ENCODE measurements at regions not wholly inside any gene's neighbourhood (a gene's known extent, or its start where the extent isn't known, plus 50 kb on each side); places are given as distances from the start of the nearest gene placed in this dataset.

DNA sequence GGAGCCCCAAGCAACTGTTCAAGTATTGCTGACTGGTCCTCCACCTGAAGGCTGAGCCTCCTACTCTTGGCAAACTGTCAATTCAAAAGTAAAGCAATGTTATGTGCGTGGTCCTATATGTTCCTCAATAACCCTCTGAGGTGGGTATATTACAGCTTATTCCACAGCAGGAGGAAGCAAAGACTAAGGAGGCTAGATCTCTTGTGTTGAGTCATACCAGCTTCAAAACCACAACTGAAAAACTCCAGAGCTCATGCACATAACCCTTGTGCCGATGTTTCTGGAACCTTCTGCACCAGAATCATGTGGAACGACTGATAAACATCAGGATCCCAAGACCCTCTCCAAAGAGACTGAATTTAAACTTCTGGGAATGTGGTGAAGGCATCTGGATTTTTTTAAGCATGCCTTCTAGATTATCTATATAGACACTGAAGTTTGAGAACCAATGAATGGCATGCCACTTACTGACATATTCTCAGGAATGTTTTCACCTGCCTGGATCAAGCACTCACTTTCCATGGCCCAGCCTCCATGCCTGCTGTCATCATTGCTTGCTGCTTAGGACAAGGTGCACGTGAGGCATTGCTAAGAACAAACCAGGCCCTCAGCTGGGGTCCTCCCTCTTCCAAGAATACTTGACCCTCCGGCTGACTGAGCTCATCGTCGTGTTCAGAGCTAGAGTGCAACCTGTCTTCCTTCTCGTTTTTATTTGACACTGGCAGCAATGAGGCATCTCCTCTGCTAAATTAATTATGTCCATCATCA lies 194.7 kb downstream of the BCL11B start:
- DNase-seq (ENCODE audit: low read depth), result no peak
- H3K4me3 ChIP-seq (ENCODE audit: low read depth, low read length), result no peak overlapping the region
- in situ Hi-C loops (cut with HindIII; ENCODE audit: low sequenced_read_pairs), result no loop called here
- TF ChIP-seq, protein P1, sequence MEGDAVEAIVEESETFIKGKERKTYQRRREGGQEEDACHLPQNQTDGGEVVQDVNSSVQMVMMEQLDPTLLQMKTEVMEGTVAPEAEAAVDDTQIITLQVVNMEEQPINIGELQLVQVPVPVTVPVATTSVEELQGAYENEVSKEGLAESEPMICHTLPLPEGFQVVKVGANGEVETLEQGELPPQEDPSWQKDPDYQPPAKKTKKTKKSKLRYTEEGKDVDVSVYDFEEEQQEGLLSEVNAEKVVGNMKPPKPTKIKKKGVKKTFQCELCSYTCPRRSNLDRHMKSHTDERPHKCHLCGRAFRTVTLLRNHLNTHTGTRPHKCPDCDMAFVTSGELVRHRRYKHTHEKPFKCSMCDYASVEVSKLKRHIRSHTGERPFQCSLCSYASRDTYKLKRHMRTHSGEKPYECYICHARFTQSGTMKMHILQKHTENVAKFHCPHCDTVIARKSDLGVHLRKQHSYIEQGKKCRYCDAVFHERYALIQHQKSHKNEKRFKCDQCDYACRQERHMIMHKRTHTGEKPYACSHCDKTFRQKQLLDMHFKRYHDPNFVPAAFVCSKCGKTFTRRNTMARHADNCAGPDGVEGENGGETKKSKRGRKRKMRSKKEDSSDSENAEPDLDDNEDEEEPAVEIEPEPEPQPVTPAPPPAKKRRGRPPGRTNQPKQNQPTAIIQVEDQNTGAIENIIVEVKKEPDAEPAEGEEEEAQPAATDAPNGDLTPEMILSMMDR (IDR thresholded peaks at IDR 0.05; ENCODE audit: low read depth, low read length, missing control alignments), result no peak

DNA sequence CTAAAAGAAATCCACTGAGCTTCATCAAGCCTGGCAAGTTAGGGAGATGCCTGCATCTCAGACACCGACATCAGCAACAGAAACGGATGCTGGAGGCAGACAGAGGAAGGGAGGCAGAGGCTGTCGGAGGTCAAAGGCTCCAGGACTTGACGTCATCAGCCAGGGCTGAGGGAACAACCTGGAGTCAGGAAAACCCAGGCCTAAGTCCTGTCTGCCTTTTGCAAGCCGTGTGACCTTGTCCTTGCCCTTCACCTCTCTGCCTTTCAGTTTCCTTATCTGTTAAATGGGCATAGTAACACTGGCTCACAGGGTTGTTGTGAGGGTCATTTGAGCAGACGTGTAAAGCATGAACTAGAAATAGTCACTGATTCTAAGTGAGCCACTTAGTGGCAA lies 194.2 kb downstream of the BCL11B start:
- TF ChIP-seq, protein P1 (IDR thresholded peaks at IDR 0.05; ENCODE audit: low read depth, low read length, missing control alignments), result no peak
- H3K4me3 ChIP-seq (ENCODE audit: low read depth, low read length), result no peak overlapping the region
- in situ Hi-C loops (cut with HindIII; ENCODE audit: low sequenced_read_pairs), result no loop called here
- no peak for DNase-seq (ENCODE audit: low read depth)

DNA sequence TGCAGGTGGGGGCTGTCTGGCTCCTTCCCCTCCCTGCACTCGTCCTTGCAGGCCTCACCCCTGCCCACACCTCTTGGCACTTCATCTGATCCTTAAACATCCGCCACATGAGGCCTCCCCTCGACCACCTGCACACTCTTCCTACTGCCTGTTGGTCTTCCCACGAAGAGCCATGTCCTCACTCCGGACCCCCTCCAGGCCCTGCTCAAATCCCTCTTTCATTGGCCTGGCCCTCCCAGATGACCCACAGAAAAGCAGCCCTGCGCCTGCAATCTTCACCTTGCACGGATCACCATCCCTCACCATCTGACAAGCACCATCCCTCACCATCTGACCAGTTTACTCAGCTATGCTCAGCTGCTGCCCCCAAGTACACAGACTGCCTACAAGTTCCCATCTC lies 193.6 kb downstream of the BCL11B start:
- no peak overlapping the region for H3K4me3 ChIP-seq (ENCODE audit: low read depth, low read length)
- TF ChIP-seq, protein P1 (IDR thresholded peaks at IDR 0.05; ENCODE audit: low read depth, low read length, missing control alignments), result no peak
- in situ Hi-C loops (cut with HindIII; ENCODE audit: low sequenced_read_pairs), result no loop called here
- DNase-seq (ENCODE audit: low read depth), result no peak

DNA sequence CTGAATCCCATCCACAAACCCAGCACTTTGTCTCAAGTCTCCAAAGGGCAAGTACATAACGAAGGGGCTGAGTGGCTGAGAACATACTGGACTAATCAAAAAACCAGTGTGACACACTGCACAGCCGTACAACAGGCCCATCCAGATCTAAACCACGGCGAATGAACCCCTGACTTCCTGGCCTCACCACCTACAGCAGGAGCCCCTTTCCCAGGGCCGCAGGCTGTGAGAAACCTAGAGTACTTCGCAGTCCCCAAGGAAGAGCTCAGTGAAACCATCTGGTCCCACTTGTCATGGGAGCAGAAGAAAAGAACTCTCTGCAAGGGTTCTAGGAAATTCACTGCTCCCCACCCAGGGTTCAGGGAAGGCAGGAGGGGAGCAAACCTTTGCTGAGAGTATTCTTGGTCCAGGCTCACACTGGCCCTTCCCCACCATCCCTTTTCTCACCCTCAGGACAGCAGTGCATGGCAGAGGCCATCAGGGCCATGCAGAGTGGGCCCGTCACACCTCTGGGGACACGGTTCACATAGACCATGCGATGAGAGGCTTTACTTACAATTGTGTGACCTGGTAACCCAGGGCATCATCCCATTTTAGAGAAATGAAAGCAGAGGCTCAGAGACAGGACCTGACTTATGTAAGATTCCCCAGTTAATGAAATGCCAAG lies 192.8 kb downstream of the BCL11B start:
- in situ Hi-C loops (cut with HindIII; ENCODE audit: low sequenced_read_pairs), result no loop called here
- H3K4me3 ChIP-seq (ENCODE audit: low read depth, low read length), result no peak overlapping the region
- TF ChIP-seq, protein P1 (IDR thresholded peaks at IDR 0.05; ENCODE audit: low read depth, low read length, missing control alignments), result no peak
- no peak for DNase-seq (ENCODE audit: low read depth)

DNA sequence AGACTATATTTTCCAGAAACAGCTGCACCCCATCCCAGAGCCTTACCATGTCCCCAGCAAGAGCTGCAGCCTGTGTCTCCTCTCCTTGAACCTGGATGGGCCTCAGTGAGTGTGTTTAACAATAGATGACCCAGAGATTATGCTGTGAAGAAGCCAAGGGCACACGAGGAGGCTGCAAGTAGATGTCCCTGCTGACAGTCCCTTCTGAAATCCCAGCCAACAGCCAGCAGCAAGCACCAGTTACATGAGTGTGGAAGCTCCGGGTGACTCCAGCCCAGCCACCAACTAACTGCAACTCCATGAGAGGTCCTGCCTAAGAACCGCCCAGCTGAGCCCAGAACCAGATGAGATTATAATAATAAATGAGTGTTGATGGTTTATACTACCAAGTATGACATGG lies 191.7 kb downstream of the BCL11B start:
- H3K4me3 ChIP-seq (ENCODE audit: low read depth, low read length), result no peak overlapping the region
- in situ Hi-C loops (cut with HindIII; ENCODE audit: low sequenced_read_pairs), result no loop called here
- TF ChIP-seq, protein P1 (IDR thresholded peaks at IDR 0.05; ENCODE audit: low read depth, low read length, missing control alignments), result no peak
- DNase-seq (ENCODE audit: low read depth), result no peak

DNA sequence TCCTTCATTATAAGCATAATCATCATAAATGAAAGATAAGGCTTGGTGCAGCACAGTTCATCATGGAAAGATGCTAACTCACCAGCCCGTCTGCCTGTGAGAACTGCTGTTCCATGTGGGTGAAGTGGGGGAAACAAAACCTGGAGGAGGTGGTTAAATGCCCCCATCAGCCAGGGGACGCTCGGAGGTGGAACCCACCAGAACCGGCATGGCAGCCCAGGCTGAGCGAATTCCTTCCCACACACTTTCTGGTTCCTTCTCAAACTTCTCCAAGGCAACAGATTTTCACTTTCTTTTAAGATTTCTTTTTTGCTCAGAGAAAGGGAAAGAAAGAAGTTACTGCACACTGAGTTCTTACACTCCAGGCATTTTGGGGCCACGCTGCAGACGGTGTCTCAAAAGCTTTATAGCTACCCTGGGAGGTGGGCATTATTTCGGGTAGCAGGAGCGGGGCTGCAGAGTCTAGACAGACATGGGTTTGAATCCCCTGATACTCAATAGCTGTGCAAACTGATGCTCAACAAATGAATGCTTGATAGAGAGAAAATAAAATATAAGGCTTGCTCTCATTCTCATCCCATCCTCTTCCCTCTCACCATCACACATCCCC lies 190.7 kb downstream of the BCL11B start:
- TF ChIP-seq, protein P1 (IDR thresholded peaks at IDR 0.05; ENCODE audit: low read depth, low read length, missing control alignments), result no peak
- no peak for DNase-seq (ENCODE audit: low read depth)
- in situ Hi-C loops (cut with HindIII; ENCODE audit: low sequenced_read_pairs), result no loop called here
- no peak overlapping the region for H3K4me3 ChIP-seq (ENCODE audit: low read depth, low read length)
